LoVo (cell line): ENCODE measurements at regions not wholly inside any gene's neighbourhood (a gene's known extent, or its start where the extent isn't known, plus 50 kb on each side); places are given as distances from the start of the nearest gene placed in this dataset.

Source experiments
- DNase-seq: peaks from one replicate; pipeline ENCODE4 v3.0.0-alpha.2; 2016; ENCODE audit warnings: low spot score

DNA sequence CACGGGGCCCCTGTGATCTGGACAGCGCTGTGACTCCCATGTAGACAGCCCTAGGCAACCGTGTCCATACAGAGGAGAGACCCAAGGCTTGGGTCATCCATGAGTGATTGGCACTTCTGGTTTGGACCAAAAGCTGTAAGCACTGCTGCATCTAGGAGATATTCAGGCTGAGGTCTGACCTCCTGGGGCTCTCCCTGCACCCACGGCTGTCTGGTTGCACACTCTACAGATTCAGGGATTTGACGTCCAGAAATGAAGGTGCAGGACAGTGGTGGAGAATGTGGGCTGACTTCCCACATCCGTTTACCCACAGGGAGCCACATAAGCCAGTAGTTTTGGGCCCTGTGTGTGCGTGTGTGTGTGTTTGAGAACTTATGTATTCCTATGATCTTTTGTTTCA lies 76.2 kb upstream of the ARHGEF7 start:
- DNase-seq, result no peak

DNA sequence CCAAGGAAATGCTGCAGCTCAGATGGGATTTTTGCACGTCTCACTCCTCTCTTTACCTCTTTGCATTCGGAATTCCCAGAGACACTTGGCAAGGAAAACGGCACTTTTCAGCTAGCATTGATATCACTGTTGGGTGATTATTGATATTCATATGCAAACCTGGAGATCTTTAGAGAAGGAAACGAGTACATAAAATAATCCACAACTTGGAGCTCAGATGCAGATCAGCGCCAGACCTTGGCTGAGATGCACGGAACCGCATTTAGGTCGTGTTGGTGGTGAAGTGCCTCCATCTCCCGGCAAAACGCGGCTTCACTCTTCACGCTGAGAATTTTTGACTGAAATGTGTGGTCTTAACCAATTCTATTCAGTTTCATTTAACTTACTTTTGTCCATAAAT lies 77.2 kb upstream of the ARHGEF7 start:
- no peak for DNase-seq

DNA sequence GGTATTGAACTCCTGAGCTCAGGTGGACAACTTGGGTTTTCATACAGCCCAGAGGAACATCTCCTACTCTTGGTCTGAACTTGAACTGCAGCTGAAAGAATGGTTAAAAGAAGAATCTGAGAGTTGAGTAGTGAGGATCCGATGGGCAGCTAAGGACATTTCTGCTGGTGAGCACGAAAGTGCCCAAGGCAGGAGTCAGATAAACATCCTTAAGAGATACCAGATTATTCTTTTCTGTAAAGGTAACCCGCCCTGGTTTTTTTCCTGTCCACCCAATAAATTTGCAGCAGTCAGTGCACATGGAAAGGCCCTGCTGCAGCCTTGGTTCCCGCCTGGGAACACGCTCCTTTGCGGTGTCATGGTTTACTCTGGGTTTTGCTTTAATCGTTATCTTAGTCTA lies 78.4 kb upstream of the ARHGEF7 start:
- no peak for DNase-seq

DNA sequence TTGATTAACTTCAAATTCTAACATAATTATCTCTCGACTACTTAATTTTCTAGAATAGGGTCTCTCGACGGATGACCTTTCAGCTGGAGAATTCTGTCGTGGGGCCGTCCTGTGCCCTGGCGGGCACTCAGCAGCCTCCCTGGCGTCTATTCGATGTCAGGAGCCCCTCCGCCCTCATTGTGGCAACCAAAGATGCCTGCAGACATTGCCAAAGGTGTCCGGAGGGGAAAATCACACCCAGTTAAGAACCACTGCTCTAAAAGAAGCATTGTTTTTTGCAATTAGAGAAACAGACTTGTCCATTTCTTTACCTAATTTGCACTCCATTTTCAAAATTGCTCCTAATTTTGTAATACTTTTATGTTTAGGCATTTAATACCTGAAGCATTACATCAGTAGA lies 79.2 kb upstream of the ARHGEF7 start:
- no peak for DNase-seq

DNA sequence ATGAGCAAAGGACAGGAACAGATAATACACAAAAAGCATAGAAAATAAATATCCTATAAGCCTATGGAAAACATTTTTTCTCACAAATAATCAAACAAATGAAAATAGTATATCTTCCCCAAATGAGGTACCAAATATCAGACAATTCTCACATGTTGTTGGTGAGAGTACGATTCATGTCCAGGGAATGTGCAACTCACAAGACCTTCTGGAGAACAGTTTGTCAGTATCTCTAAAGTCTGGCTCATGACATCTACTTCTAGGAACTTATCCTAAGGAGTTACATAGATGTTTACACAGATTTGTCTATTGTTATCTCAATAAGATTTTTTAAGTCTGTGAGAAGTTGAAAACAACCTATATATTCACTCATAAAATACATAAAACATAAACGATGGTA lies 80.3 kb upstream of the ARHGEF7 start:
- no peak for DNase-seq

DNA sequence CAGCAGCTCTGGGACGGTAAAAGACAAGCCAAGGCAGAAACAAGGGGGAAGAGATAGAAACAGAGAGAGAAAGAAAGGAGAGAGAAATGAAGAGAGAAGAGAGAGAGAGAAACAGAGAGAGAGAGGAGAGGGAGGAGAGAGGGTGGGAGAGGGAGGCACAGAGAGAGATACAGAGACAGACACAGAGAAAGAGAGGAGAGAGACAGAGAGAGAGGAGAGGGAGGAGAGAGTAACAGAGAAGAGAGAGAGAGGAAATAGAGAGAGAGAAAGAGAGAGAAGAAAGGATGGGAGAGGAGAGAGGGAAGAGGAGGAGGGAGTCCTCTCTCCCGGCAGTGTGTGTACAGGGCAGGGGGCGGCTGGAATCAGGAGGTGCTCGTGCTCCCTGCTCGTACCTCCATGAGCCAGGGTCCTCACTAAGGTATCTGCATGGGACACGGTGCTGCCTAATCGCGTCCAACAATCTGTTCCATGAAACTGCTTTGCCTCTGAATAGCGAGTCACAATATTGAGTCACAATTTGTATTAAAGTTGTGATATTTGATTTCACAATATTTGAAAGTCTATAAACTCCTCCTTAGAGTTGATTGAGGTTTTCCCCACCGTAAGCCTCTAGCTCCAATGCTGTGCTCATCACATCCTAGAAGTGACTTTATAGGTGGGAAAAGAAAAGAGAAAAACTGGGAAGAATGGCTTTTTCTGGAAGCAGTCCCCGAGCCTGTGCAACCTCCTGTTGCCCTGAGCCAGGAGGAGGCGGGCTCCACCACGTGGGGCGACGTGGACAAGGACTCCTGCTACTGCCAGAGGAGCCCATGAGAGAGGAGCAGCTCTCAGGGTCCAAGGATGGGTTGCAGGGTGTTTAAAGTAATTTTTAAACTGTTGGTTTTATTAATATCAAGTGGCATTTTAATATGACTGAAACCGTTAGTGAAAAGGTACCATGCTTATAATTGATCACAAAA lies 81.7 kb upstream of the ARHGEF7 start:
- no peak for DNase-seq

DNA sequence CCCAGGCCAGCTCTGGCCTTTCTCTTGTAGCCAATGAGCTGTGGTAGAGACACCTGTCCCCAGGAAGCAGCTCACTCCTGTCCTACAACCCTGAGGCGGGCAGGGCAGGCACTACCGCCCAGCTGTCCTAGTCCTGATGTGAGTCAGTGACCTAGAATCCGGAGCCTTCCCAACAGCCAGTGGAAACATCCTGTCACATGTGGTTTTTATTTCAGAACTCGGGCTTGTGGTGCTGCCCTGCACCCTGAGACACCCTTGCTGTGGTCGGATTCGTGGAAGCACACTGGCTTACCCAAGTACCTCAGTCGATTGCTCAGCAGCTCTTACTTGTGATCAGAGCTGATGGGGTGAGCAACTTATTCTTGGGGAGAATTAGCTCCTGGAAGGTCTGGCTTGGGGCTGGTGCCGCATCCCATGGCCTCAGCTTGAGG lies 83.6 kb upstream of the ARHGEF7 start:
- no peak for DNase-seq

DNA sequence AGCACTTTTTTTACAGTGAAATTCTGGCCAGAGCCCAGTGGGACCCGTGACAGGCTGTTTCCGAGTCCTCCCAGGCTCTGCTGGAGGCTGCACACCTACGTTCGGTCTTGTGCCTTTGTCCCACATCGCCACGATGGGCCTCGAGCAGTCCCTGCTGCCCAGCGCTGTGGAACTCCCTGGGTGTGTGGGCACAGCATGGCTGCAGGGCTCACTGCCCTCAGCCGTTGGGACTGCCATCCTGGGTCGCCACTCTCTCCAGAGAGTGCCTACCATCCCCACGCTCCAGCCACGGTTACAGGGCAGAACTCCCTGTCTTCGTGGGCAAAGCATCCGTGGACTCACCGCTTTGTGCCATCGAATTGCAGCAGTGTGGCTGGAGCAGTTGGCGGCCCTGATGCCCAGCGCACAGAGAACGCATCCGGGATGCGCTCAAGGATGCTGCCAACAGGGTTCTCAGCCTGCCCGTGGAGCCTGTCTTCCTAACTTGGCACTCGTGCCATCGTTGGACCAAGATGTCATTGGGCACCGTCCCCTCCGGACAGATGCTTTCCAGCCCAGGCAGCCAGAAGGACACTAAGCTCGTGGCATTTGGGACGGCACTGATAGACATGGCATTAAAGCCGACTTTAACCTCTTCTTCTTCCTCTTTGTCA lies 85.0 kb upstream of the ARHGEF7 start:
- no peak for DNase-seq

DNA sequence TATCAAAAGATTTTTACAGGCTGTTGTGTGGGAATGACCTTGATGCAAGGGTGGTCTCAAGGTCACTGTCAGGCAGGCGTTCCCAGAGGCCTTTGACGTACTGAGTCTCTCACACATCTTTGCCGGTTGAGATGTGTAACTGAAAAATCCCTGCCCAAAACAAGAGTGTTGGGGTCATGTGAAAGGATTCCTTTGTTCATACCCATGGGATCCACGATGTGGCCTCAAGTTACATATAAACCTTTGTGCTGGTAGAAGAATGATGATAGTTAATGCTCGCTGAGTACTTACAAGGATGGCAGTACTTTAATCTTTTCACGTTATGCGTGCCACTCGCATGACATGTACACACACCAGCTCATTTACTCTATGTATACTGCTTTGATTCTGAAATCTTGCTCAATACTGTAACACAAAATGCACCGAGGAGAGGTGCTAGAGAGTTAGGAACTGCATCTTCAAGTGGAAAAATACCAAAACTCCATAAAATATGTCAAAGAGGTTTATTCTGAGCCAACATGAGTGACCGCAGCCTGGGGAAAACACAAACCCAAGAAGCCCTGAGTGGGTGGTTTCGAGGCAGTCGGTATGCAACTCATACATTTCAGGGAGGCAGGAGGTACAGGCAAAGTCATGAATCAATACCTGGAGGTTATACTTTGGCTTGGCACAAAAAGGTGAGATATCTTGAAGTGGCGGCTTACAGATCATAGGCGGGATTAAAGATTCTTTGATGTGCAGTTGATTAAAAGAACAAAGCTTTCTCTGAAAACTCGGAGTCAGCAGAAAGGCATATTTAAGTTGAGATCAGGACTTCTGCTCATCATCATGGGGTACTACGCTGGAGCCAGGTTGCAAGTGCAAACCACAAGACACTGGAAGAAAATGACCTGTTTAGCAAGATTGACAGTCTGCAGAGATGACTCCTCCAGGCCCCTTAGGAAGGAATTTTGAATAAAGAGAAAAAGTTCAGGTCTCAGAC lies 87.4 kb upstream of the ARHGEF7 start:
- no peak for DNase-seq

DNA sequence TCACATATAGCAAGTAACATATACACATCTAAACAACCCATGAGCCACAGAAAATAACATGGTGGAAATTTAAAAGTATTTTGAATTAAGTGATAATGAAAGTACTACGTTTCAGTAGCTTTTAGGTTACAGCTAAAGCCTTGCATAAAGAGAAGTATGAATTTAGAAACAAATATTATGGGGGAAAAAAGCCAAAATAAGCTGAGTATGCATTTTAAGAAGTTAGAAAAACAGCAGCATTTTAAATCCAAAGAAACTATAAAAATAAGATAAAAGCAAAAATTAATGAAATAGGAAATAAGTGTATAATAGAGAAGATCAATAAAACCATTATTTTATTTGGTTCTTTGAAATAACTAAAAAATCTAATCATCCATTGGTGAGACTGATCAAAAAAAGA lies 89.8 kb upstream of the ARHGEF7 start:
- no peak for DNase-seq

DNA sequence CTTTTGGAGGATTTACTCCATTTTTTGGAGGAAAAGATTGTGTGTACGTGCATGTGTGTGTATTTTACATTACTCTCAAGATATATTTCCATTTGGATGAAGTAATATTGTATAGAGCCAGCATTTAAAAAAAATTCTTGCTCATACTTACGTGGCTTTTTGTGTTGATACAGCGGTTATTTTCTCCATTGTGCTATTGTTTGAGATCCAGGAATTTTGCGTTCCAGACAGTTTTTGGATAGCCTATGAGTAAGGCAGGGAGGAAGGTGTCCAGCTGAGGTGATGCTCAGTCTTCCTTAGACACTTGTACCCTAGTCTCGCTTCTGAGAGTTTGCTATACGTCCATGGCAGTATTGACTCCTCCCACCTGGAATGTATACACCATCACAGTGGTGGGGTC lies 92.2 kb upstream of the ARHGEF7 start:
- no peak for DNase-seq

DNA sequence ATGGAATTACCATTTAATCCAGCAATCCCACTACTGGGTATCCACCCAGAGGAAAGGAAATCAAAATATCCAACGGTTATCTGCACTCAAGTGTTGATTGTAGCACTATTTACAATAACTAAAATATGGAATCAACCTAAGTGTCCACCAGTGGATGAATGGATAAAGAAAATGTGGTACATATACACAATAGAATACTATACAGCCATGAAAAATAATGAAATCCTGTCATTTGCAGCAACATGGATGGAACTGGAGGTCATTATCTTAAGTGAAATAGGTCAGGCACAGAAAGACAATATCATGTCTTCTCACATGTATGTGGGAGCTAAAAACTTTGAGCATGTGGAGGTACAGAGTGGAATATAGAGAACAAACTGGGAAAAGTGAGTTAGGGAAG lies 92.9 kb upstream of the ARHGEF7 start:
- DNase-seq, result no peak

DNA sequence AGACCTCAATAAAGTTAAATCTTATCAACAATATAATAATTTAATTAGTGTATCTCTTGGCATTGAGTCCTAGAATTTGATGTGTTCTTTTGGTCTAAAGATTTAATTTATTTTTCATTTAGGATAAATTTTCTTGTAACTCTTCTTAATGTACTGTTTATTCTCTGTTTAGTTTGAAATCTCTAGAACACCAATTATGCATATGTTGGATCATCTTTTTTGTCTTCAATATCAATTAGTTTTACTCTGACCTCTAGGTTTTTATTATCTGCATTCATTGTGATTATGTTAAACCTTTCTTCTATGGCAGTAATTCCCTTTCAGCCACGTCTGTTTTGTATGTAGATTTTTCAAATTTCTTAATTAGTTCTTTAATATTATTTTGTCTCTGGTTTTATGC lies 93.8 kb upstream of the ARHGEF7 start:
- no peak for DNase-seq

DNA sequence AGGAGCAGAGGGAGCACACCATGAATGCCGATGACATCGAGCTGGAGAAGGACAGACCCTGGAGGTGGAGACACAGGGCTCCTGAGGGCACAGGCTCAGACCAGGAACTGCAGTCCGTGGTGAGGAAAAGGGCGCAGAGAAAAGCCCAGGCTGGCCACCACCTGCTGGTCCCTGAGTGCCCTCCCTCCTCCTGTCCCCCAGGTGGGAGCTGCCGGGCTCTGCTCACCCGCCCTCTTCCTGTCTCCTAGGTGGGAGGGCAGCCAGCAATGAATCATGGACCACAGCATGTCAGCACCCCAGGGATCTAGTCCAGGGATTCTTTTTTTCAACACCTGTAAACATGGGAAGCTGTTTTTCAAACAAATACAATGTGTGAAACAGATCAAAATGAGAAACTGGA lies 94.6 kb upstream of the ARHGEF7 start:
- no peak for DNase-seq

DNA sequence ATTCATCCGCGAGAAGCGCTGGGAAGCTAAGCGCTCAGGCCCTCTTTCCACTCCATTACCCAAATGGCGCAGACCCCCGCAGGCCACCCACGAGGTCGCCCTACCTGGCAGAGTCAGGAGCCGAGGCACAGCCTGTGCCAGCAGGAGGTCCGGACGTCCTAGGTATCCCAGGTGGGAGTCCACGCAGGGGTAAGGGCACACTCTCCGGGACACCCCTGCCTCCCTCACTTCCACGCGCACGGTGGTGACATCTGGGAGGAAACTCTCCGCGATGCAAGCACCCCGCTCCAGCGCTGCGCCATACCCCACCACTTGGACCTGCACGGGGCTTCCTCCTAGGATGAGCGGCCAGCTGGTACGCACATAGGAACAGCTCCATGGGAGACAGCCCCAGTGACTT lies 95.1 kb upstream of the ARHGEF7 start:
- no peak for DNase-seq

DNA sequence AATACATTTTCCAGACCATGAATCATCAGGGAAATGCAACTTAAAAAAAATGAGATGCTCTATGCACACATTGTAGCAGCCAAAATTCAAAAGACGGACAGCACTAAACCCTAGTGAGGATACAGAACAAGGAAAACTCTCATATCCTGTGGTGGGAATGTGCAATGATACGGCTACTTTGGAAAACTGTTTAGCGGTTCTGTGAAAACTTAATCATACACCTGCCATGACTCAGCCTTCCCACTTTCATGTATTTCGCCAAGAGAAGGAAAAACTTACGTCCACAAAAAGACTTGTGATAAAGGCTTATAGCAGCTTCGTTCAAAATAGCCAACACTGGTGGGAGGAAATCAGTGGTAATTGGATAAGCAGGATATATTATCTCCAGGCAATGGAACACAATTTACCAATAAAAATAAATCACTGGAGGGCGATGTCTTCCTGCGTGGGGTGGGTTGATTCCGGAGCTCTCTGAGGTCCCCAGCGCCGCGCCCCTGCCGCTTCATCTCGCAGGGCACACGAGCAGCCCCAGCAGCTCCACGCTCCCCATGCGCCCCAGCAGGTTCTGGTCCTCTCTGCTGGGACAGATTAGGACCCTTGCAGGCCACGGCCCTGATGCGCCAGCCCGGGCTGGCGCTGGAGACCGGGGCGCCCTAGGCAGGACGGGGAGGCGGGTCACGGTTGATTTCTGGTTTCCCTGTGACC lies 97.2 kb upstream of the ARHGEF7 start:
- no peak for DNase-seq

DNA sequence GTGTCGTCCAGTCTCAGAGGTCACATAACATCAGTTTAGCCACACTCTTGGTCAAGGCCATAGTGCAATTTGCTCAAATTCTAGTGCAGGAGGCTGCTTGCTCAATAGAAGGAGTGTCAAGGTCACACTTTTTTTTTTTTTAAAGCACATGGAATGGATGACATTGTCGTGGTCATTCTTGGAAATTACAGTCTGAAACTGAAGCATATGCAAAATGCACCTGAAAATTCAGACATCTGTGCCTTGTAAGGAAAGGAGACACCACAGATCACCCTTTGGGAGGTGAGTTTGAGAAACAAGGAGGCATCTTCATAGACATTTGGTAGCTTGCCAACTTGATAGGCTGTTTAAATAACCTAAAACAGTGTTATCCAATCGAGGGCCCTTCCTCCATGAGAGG lies 98.3 kb upstream of the ANKRD10 start:
- no peak for DNase-seq

DNA sequence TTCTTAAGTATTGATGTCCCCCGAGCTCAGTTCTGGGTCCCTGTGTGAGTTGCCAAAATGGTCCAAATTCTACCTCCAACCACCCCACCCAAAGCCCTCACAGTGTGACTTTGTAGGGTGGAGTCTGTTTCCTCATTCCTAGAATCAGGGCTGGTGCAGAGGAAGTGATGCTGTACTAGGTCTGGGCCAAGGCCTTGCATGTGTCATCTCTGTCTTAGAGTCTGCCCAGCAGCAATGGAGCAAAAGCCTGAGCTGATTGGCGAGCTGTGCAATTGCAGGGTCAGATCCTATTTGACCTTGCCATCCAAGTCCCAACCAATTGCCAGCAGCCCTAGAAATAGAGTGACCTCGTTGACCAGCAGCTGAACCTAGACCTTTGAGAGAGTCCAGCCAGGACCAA lies 97.0 kb upstream of the ANKRD10 start:
- DNase-seq, result no peak

DNA sequence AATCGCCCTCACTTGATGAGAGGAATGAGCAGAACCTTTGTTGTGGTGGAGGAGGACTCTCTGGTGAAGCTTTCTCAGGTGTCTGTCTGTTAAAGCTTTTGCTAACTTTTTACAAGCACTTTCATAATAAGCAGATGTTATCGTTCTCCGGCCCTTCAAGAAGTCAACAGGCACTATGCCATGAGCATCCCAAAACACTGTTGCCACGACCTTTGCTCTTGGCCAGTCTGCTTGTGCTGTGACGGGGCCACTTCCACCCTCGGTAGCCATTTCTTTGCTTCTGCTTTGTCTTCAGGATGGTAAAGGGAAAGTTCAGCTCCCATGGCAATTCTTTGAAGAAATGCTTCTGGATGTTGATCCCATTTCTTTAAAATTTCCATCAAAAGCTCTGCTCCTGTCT lies 93.5 kb upstream of the ANKRD10 start:
- DNase-seq, result no peak

DNA sequence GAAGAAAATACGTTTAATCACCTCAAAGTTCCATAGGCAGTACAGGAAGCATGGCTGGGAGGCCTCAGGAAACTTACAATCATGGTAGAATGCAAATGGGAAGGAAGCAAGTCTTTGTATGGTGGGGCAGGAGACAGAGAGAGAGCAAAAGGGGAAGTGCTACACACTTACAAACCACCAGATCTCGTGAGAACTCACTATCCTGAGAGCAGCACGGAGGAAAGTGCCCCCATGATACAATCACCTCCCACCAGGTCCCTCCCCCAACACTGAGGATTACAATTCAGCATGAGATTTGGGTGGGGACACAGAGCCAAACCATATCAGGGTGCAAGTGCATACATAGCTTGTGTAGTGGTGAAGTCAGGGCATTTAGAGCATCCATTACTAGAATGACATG lies 92.3 kb upstream of the ANKRD10 start:
- no peak for DNase-seq

DNA sequence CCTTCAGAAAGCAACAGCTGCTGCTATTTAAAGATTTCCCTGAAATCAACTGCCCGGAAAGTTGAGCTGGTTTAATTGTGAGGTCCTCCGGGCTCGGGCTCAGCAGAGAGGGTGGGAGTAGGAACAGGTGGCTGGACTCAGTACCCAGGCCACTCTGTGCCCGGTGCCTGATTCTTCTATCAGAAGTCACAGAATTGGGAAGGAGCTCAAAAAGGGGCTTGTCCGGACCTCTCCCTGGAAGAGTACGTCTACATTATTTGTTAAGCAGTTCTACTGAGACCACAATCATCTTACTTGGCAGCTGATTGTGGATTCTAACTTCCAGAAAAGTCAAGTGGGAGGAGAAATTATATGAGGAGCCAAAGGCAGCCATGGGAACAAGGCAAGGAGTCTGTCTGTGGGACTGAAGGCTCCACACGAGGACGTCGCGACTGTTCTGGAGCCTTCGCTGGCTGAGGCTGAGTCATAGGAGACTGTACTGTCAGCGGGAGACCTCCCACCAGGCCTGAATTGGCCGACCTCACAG lies 91.7 kb upstream of the ANKRD10 start:
- DNase-seq, result no peak
